H1 (cell line): ENCODE measurements at regions not wholly inside any gene's neighbourhood (a gene's known extent, or its start where the extent isn't known, plus 50 kb on each side); places are given as distances from the start of the nearest gene placed in this dataset.

Experiments used
- CTCF ChIA-PET: fragments of 300-600 bp; sonication (Branson Sonifier 250); formaldehyde crosslinking; loops from one replicate; lab custom pipeline; 2021; ENCODE audit not compliant: partially characterized antibody; lab: Charles Lee
- POLR2A ChIA-PET: fragments of 300-600 bp; sonication (Branson Sonifier 250); formaldehyde crosslinking; loops from one replicate; lab custom pipeline; 2021; ENCODE audit warnings: inconsistent platforms; ENCODE audit not compliant: partially characterized antibody; lab: Charles Lee
- DNase-seq, 2 experiments: peaks; one replicate each; pipeline versions ENCODE4 v3.0.0 to v3.0.0-alpha.2; 2010 to 2022; ENCODE audit warnings: low spot score in 2 of 2, low read depth in 1 of 2, mixed read lengths in 1 of 2
- FAIRE-seq: peaks from 2 replicates; lab custom pipeline; 2011; peaks lifted over from hg19 to GRCh38; lab: Jason Lieb, UNC
- H2AFZ ChIP-seq: 2 replicates; pipeline ENCODE4 v1.8.1; 2012; ENCODE audit warnings: low read length, inconsistent platforms
- H2AK5ac ChIP-seq: 2 replicates; pipeline ENCODE4 v1.6.1; 2013; ENCODE audit warnings: low read depth, low read length
- H2BK120ac ChIP-seq: replicated peaks from 2 replicates; pipeline ENCODE3; 2013; ENCODE audit warnings: low read depth, low read length, inconsistent platforms
- H2BK12ac ChIP-seq: 2 replicates; pipeline ENCODE4 v1.6.1; 2013; ENCODE audit warnings: low read depth, low read length
- H2BK15ac ChIP-seq: 2 replicates; pipeline ENCODE4 v1.6.1; 2013; ENCODE audit warnings: low read length
- H2BK20ac ChIP-seq: 2 replicates; pipeline ENCODE4 v1.6.1; 2013; ENCODE audit warnings: low read length
- H2BK5ac ChIP-seq: 2 replicates; pipeline ENCODE4 v1.6.1; 2013; ENCODE audit warnings: low read depth, low read length
- H3K14ac ChIP-seq: 2 replicates; pipeline ENCODE4 v1.6.1; 2013; ENCODE audit warnings: inconsistent platforms; ENCODE audit not compliant: insufficient read length
- H3K18ac ChIP-seq: 2 replicates; pipeline ENCODE4 v1.6.1; 2013; ENCODE audit warnings: low read length; ENCODE audit errors: extremely low read depth
- H3K23ac ChIP-seq: 2 replicates; pipeline ENCODE4 v1.6.1; 2013; ENCODE audit warnings: inconsistent platforms; ENCODE audit not compliant: insufficient read length
- H3K23me2 ChIP-seq: 2 replicates; pipeline ENCODE4 v1.6.1; 2013; ENCODE audit warnings: low read depth, low read length
- H3K27ac ChIP-seq: 2 replicates; pipeline ENCODE4 v1.6.1; 2011; ENCODE audit warnings: low read depth, low read length, inconsistent platforms
- H3K27me3 ChIP-seq, 4 experiments: replicated peaks in 1 of 4; 1 replicate in 1 of 4; 2 replicates in 3 of 4; pipeline versions ENCODE4 v1.6.1 to v1.8.1; 2011 to 2013; ENCODE audit warnings: low read length in 3 of 4, mild to moderate bottlenecking in 3 of 4, inconsistent platforms in 2 of 4, mixed read lengths in 2 of 4, moderate library complexity in 1 of 4; ENCODE audit not compliant: control insufficient read depth in 3 of 4, insufficient read depth in 3 of 4; ENCODE audit errors: extremely low read depth in 1 of 4
- H3K36me3 ChIP-seq, 4 experiments: 2 replicates each; pipeline versions ENCODE4 v1.6.1 to v1.8.1; 2011 to 2013; ENCODE audit warnings: mild to moderate bottlenecking in 4 of 4, low read length in 3 of 4, moderate library complexity in 2 of 4, control low read depth in 1 of 4, inconsistent platforms in 1 of 4; ENCODE audit not compliant: insufficient read depth in 4 of 4, control insufficient read depth in 2 of 4
- H3K4ac ChIP-seq: replicated peaks from 2 replicates; pipeline ENCODE3; 2013; ENCODE audit warnings: low read length, low read depth, mixed read lengths, inconsistent platforms; ENCODE audit not compliant: insufficient read length
- H3K4me1 ChIP-seq, 4 experiments: replicated peaks in 1 of 4; 1 replicate in 1 of 4; 2 replicates in 3 of 4; pipeline versions ENCODE4 v1.6.1 to v1.8.1; 2011 to 2013; ENCODE audit warnings: low read length in 3 of 4, inconsistent platforms in 2 of 4, mixed read lengths in 1 of 4; ENCODE audit not compliant: insufficient read depth in 4 of 4, control insufficient read depth in 3 of 4
- H3K4me2 ChIP-seq, 2 experiments: 2 replicates each; pipeline versions ENCODE4 v1.6.1 to v1.8.1; 2011 to 2013; ENCODE audit warnings: low read depth in 2 of 2, low read length in 2 of 2, control low read depth in 1 of 2, inconsistent platforms in 1 of 2, mild to moderate bottlenecking in 1 of 2; ENCODE audit not compliant: insufficient read depth in 1 of 2
- H3K4me3 ChIP-seq, 4 experiments: fragments of 200-600, 300-600 bp in 1 of 4; sonication (generic), shearing (Covaris generic), sonication (Bioruptor Twin) in 1 of 4; 2 replicates each; pipeline versions ENCODE4 v1.5.1 to v1.8.1; 2011 to 2016; ENCODE audit warnings: low read length in 4 of 4, low read depth in 3 of 4, control low read depth in 2 of 4, inconsistent platforms in 2 of 4, mild to moderate bottlenecking in 2 of 4, mixed read lengths in 1 of 4, moderate library complexity in 1 of 4; ENCODE audit not compliant: insufficient read depth in 2 of 4; ENCODE audit errors: extremely low read depth in 1 of 4
- H3K56ac ChIP-seq: replicated peaks from 2 replicates; pipeline ENCODE3; 2013; ENCODE audit warnings: low read depth, mild to moderate bottlenecking, mixed read lengths, low read length, inconsistent platforms; ENCODE audit not compliant: insufficient read length
- H3K79me1 ChIP-seq: 2 replicates; pipeline ENCODE4 v1.6.1; 2013; ENCODE audit warnings: low read depth, low read length, control low read depth
- H3K79me2 ChIP-seq, 2 experiments: 2 replicates each; pipeline versions ENCODE4 v1.6.1 to v1.8.1; 2012 to 2013; ENCODE audit warnings: low read length in 2 of 2, mild to moderate bottlenecking in 2 of 2, inconsistent platforms in 1 of 2; ENCODE audit not compliant: insufficient read depth in 2 of 2, control insufficient read depth in 1 of 2
- H3K9ac ChIP-seq, 4 experiments: replicated peaks in 1 of 4; 1 replicate in 1 of 4; 2 replicates in 3 of 4; pipeline versions ENCODE4 v1.6.1 to v1.8.1; 2011 to 2013; ENCODE audit warnings: low read depth in 3 of 4, low read length in 3 of 4, control low read depth in 2 of 4, mild to moderate bottlenecking in 2 of 4, moderate library complexity in 2 of 4, inconsistent platforms in 1 of 4; ENCODE audit errors: extremely low read depth in 1 of 4
- H3K9me3 ChIP-seq, 2 experiments: 2 replicates each; pipeline versions ENCODE4 v1.6.1 to v1.8.1; 2012 to 2013; ENCODE audit warnings: mild to moderate bottlenecking in 2 of 2, moderate library complexity in 2 of 2, control low read depth in 1 of 2, inconsistent platforms in 1 of 2, low read depth in 1 of 2, low read length in 1 of 2, mixed read lengths in 1 of 2; ENCODE audit not compliant: insufficient read depth in 2 of 2
- H4K20me1 ChIP-seq, 2 experiments: replicated peaks in 1 of 2; 2 replicates each; pipeline versions ENCODE3 to v1.8.1; 2011 to 2013; ENCODE audit warnings: inconsistent platforms in 2 of 2, low read length in 2 of 2, mild to moderate bottlenecking in 1 of 2; ENCODE audit not compliant: insufficient read depth in 2 of 2, control insufficient read depth in 1 of 2
- H4K5ac ChIP-seq: 2 replicates; pipeline ENCODE4 v1.6.1; 2013; ENCODE audit warnings: low read length, low read depth, mixed read lengths, inconsistent platforms; ENCODE audit not compliant: insufficient read length
- H4K8ac ChIP-seq: 2 replicates; pipeline ENCODE4 v1.8.0; 2013; ENCODE audit warnings: mild to moderate bottlenecking, moderate library complexity, low read length, inconsistent platforms; ENCODE audit not compliant: insufficient read depth; ENCODE audit errors: extremely low read depth
- H4K91ac ChIP-seq: replicated peaks from 2 replicates; pipeline ENCODE3; 2013; ENCODE audit warnings: low read length, mixed read lengths, inconsistent platforms; ENCODE audit not compliant: insufficient read length
- GABPA ChIP-seq: IDR thresholded peaks from 2 replicates; pipeline ENCODE4 v1.6.1; 2011; ENCODE audit warnings: mild to moderate bottlenecking, low read length, moderate library complexity, borderline replicate concordance; ENCODE audit not compliant: insufficient read depth
- USF2 ChIP-seq: IDR thresholded peaks from 2 replicates; pipeline ENCODE4 v1.6.1; 2011; ENCODE audit warnings: low read length, improper control_type of control experiment
- WGBS, 2 experiments: shearing (Covaris generic) in 1 of 2; methylation state at CpG; one replicate each; pipeline versions ENCODE4 v1.1.6 to v1.1.7; 2013 to 2015; ENCODE audit warnings: low lambda C conversion rate in 2 of 2, mixed read lengths in 2 of 2, inconsistent platforms in 1 of 2, low coverage in 1 of 2, missing lambda C conversion rate in 1 of 2; ENCODE audit not compliant: insufficient replicate concordance in 2 of 2, insufficient coverage in 1 of 2, insufficient read length in 1 of 2; ENCODE audit errors: extremely low coverage in 1 of 2, missing lambda C conversion rate in 1 of 2; 5-methylcytosine and 5-hydroxymethylcytosine counted together

- Histone ChIP-seq H4K20me1 (no peaks in the 10 kb centered on the region), H2BK12ac (no peak overlapping the region), H3K23me2 (no peaks in the 10 kb centered on the region), H3K79me1 (no peaks in the 10 kb centered on the region), H3K4me2 (no peak overlapping the region), H4K91ac (no peak overlapping the region), H4K8ac (peak overlapping the region; percentile 28; the same call in 1 of the 2 replicates), H3K4me3 (no peak overlapping the region), H3K79me2 (no peaks in the 10 kb centered on the region), H2BK20ac (no peak overlapping the region), H3K9me3 (no peaks in the 10 kb centered on the region), H3K9ac (no peak overlapping the region), H2BK5ac (no peak overlapping the region), H3K23ac (no peak overlapping the region), H3K27me3 (peaks cover 0 to 1% (median 0%) of the 10 kb centered on the region in 4 experiments; a peak in 1 of 7 replicates), H3K36me3 (no peaks in the 10 kb centered on the region), H2AFZ (no peak overlapping the region), H3K18ac (no peak overlapping the region), H2BK15ac (no peak overlapping the region), H2BK120ac (no peak overlapping the region), H2AK5ac (no peak overlapping the region), H3K14ac (no peak overlapping the region), H4K5ac (no peak overlapping the region), H3K4me1 (no peaks in the 10 kb centered on the region), H3K56ac (no peak overlapping the region), H3K4ac (no peak overlapping the region), H3K27ac (no peak overlapping the region)
- CTCF ChIA-PET = no interaction called here
- FAIRE-seq = no peak
- 97% methylated on average over 5 of the region's 5 CpGs; no CpG with 5 or more reads in 1 of the 2 experiments for WGBS, 2 experiments
- DNase-seq = no peak
- POLR2A ChIA-PET = no interaction called here
- TF ChIP-seq GABPA = no peak
- TF ChIP-seq USF2 = peak; percentile 36; the same call in 1 of the 2 replicates
Measured at GRCh38 chr15:79230766-79231165, 51.8 kb upstream of the ANKRD34C start.
